RKO (cell line): ENCODE measurements at regions not wholly inside any gene's neighbourhood (a gene's known extent, or its start where the extent isn't known, plus 50 kb on each side); places are given as distances from the start of the nearest gene placed in this dataset.
"Not testable (repeated sequence)": the region's sequence is repeated elsewhere in the genome, so short reads cannot be mapped to it uniquely, and the experiment has no call there.

ENCODE experiments used
- DNase-seq: peaks from one replicate; pipeline ENCODE4 v3.0.0-alpha.2; 2016; ENCODE audit warnings: low spot score

GRCh38 chr6:180091-180694 is 112.1 kb upstream of the DUSP22 start:
- DNase-seq = not testable (repeated sequence)

- no peak for DNase-seq
Observed at GRCh38 chr6:181049-181654, 111.1 kb upstream of the DUSP22 start.

GRCh38 chr6:183668-184067 is 108.6 kb upstream of the DUSP22 start:
- no peak for DNase-seq

- DNase-seq = no peak
Observed at GRCh38 chr6:184161-184700, 108.1 kb upstream of the DUSP22 start.

- no peak for DNase-seq
Observed at GRCh38 chr6:186340-186965, 105.8 kb upstream of the DUSP22 start.

- DNase-seq = no peak
Observed at GRCh38 chr6:187210-187861, 105.0 kb upstream of the DUSP22 start.

- DNase-seq = peak; percentile 90
Observed at GRCh38 chr6:188821-189655, 103.2 kb upstream of the DUSP22 start.

- no peak for DNase-seq
Observed at GRCh38 chr6:189676-190075, 102.6 kb upstream of the DUSP22 start.

- DNase-seq = no peak
Observed at GRCh38 chr6:190596-191395, 101.5 kb upstream of the DUSP22 start.

GRCh38 chr6:191487-192312 is 100.6 kb upstream of the DUSP22 start:
- DNase-seq = no peak

- DNase-seq = no peak
Observed at GRCh38 chr6:192313-192664, 100.0 kb upstream of the DUSP22 start.

GRCh38 chr6:193180-193579 is 99.1 kb upstream of the DUSP22 start:
- no peak for DNase-seq

- no peak for DNase-seq
Observed at GRCh38 chr6:193773-194310, 98.4 kb upstream of the DUSP22 start.

GRCh38 chr6:195861-196360 is 96.4 kb upstream of the DUSP22 start:
- DNase-seq = no peak

GRCh38 chr6:196543-196942 is 95.7 kb upstream of the DUSP22 start:
- no peak for DNase-seq

- DNase-seq = no peak
Observed at GRCh38 chr6:203661-204060, 88.6 kb upstream of the DUSP22 start.

- DNase-seq = no peak
Observed at GRCh38 chr6:206264-206663, 86.0 kb upstream of the DUSP22 start.

- no peak for DNase-seq
Observed at GRCh38 chr6:208364-208763, 83.9 kb upstream of the DUSP22 start.

GRCh38 chr6:208938-209337 is 83.3 kb upstream of the DUSP22 start:
- DNase-seq = no peak
